K562 (cell line): ENCODE measurements at regions not wholly inside any gene's neighbourhood (a gene's known extent, or its start where the extent isn't known, plus 50 kb on each side); places are given as distances from the start of the nearest gene placed in this dataset.

Source experiments
- ATAC-seq: fragments of 200-7000 bp; cut with Tn5 transposase; 3 replicates; pipeline ENCODE4 v1.9.1; 2020; ENCODE audit warnings: moderate library complexity
- BruUV-seq: library from RNA; stranded (reverse); fragments of 400-500 nt; replicated peaks from 2 replicates; lab custom pipeline; 2021; lab: Mats Ljungman, UMichigan
- CTCF ChIA-PET: fragments of 300-600 bp; formaldehyde crosslinking; extraction: SDS; loops from one replicate; lab custom pipeline; 2021; ENCODE audit warnings: low intra/inter-chr PET ratio; lab: Yijun Ruan, JAX
- POLR2A ChIA-PET: fragments of 300-600, 350-650 bp; sonication (Branson Sonifier 250); formaldehyde crosslinking; extraction: SDS; loops from one replicate; lab custom pipeline; 2021; ENCODE audit warnings: antibody characterized with exemption, inconsistent platforms; lab: Yijun Ruan, JAX
- DNase-seq, 4 experiments: peaks; one replicate each; pipeline versions ENCODE4 v3.0.0 to v3.0.0-alpha.2; 2011 to 2018; ENCODE audit warnings: low spot score in 3 of 4, mixed read lengths in 3 of 4; ENCODE audit errors: extremely low read depth in 1 of 4
- FAIRE-seq: peaks from 2 replicates; lab custom pipeline; 2011; peaks lifted over from hg19 to GRCh38; lab: Jason Lieb, UNC
- H2AFZ ChIP-seq: 2 replicates; pipeline ENCODE4 v1.6.0; 2011; ENCODE audit warnings: low read depth, low read length, control low read depth, inconsistent platforms
- H3K27ac ChIP-seq: fragments of 200-600 bp; 3 replicates; pipeline ENCODE4 v1.8.0; 2011; ENCODE audit warnings: low read depth, mild to moderate bottlenecking, control low read depth, inconsistent platforms, low read length, moderate library complexity, mixed read lengths; ENCODE audit errors: extremely low read depth
- H3K27me3 ChIP-seq, 2 experiments: fragments of 300-600 bp in 1 of 2; 2 replicates in 1 of 2; 3 replicates in 1 of 2; pipeline versions ENCODE4 v1.6.0 to v1.8.0; 2011; ENCODE audit warnings: inconsistent platforms in 2 of 2, low read length in 2 of 2, mild to moderate bottlenecking in 1 of 2, mixed read lengths in 1 of 2, moderate library complexity in 1 of 2; ENCODE audit not compliant: control insufficient read depth in 2 of 2, insufficient read depth in 2 of 2
- H3K36me3 ChIP-seq: fragments of 300-600 bp; 3 replicates; pipeline ENCODE4 v1.8.0; 2011; ENCODE audit warnings: mild to moderate bottlenecking, low read length, inconsistent platforms; ENCODE audit not compliant: control insufficient read depth, insufficient read depth
- H3K4me1 ChIP-seq, 2 experiments: fragments of 200-600 bp in 1 of 2; replicated peaks in 1 of 2; 2 replicates in 1 of 2; 3 replicates in 1 of 2; pipeline versions ENCODE4 v1.5.1 to v1.8.0; 2011; ENCODE audit warnings: inconsistent platforms in 2 of 2, low read length in 2 of 2, mild to moderate bottlenecking in 1 of 2, mixed read lengths in 1 of 2, moderate library complexity in 1 of 2; ENCODE audit not compliant: control insufficient read depth in 2 of 2, insufficient read depth in 2 of 2
- H3K4me2 ChIP-seq: 2 replicates; pipeline ENCODE4 v1.6.1; 2011; ENCODE audit warnings: low read length, control low read depth, inconsistent platforms, mixed read lengths; ENCODE audit not compliant: insufficient read depth
- H3K4me3 ChIP-seq: fragments of 200-600 bp; sonication (generic), shearing (Covaris generic); 2 replicates; pipeline ENCODE4 v1.5.1; 2016; ENCODE audit warnings: control low read depth, inconsistent platforms
- H3K79me2 ChIP-seq: fragments of 200-600 bp; 3 replicates; pipeline ENCODE4 v1.8.0; 2011; ENCODE audit warnings: low read length, inconsistent platforms; ENCODE audit not compliant: control insufficient read depth, insufficient read depth
- H3K9ac ChIP-seq, 2 experiments: 2 replicates each; pipeline versions ENCODE4 v1.6.0 to v1.6.1; 2011; ENCODE audit warnings: low read depth in 2 of 2, low read length in 2 of 2, control low read depth in 1 of 2, inconsistent platforms in 1 of 2, mild to moderate bottlenecking in 1 of 2, mixed read lengths in 1 of 2; ENCODE audit not compliant: insufficient read depth in 1 of 2
- H3K9me1 ChIP-seq: one replicate; pipeline ENCODE4 v1.6.0; 2011; ENCODE audit warnings: inconsistent platforms, mild to moderate bottlenecking, low read length, moderate library complexity; ENCODE audit not compliant: control insufficient read depth, insufficient read depth
- H3K9me3 ChIP-seq: replicated peaks from 2 replicates; pipeline ENCODE4 v1.5.1; 2011; ENCODE audit warnings: low read depth, low read length, inconsistent platforms; ENCODE audit not compliant: control insufficient read depth, insufficient read depth
- H4K20me1 ChIP-seq: replicated peaks from 2 replicates; pipeline ENCODE4 v1.6.1; 2011; ENCODE audit warnings: low read length, inconsistent platforms, mixed read lengths; ENCODE audit not compliant: control insufficient read depth, insufficient read depth
- CTBP1 ChIP-seq: fragments of 450-650 bp; IDR thresholded peaks from 2 replicates; pipeline ENCODE4 v1.6.1; 2016; ENCODE audit warnings: borderline replicate concordance
- E2F5 ChIP-seq: sonication (generic); formaldehyde crosslinking; IDR thresholded peaks from 2 replicates; pipeline ENCODE4 v1.8.0; 2022; ENCODE audit warnings: mild to moderate bottlenecking, missing genetic modification reagents
- HDGF ChIP-seq: fragments of 450-650 bp; IDR thresholded peaks from 2 replicates; pipeline ENCODE4 v1.6.1; 2016
- HES1 ChIP-seq: fragments of 450-650 bp; IDR thresholded peaks from 2 replicates; pipeline ENCODE4 v1.6.1; 2016; ENCODE audit warnings: low read depth, mild to moderate bottlenecking, moderate library complexity
- HLTF ChIP-seq: fragments of 450-650 bp; IDR thresholded peaks from 2 replicates; pipeline ENCODE4 v1.6.1; 2016
- L3MBTL2 ChIP-seq: fragments of 450-650 bp; IDR thresholded peaks from 2 replicates; pipeline ENCODE4 v1.6.1; 2016; ENCODE audit warnings: mild to moderate bottlenecking, moderate library complexity
- NR3C1 ChIP-seq: sonication (generic); formaldehyde crosslinking; IDR thresholded peaks from 2 replicates; pipeline ENCODE4 v1.8.1; 2022; ENCODE audit warnings: missing genetic modification reagents
- SPI1 ChIP-seq: IDR thresholded peaks from 2 replicates; pipeline ENCODE4 v1.6.1; 2011; ENCODE audit warnings: low read depth, low read length, control low read depth, borderline replicate concordance
- SREBF2 ChIP-seq: sonication (generic); formaldehyde crosslinking; IDR thresholded peaks from 2 replicates; pipeline ENCODE4 v1.4.0; 2020; ENCODE audit warnings: mild to moderate bottlenecking, missing genetic modification reagents
- U2AF2 ChIP-seq: fragments of 200-400 bp; formaldehyde crosslinking; optimal IDR thresholded peaks from 2 replicates; pipeline ENCODE3; 2017; ENCODE audit warnings: low read depth, mild to moderate bottlenecking, low read length
- ZBTB7A ChIP-seq: IDR thresholded peaks from 2 replicates; pipeline ENCODE4 v1.6.1; 2011; ENCODE audit warnings: low read depth, mild to moderate bottlenecking, low read length, moderate library complexity, borderline replicate concordance; ENCODE audit not compliant: control insufficient read depth
- ZNF239 ChIP-seq: fragments of 250-450 bp; sonication (Bioruptor Pico); IDR thresholded peaks from 2 replicates; pipeline ENCODE4 v1.4.0; 2020; ENCODE audit warnings: mild to moderate bottlenecking
- ZNF551 ChIP-seq: fragments of 250-450 bp; sonication (Bioruptor Pico); IDR thresholded peaks from 2 replicates; pipeline ENCODE4 v1.5.0; 2021; ENCODE audit warnings: mild to moderate bottlenecking, moderate library complexity
- ZNF668 ChIP-seq: fragments of 250-450 bp; sonication (Bioruptor Pico); IDR thresholded peaks from 2 replicates; pipeline ENCODE4 v1.8.0; 2022; ENCODE audit warnings: mild to moderate bottlenecking, inconsistent platforms
- WGBS: fragments of 100-300 bp; shearing (Covaris generic); methylation state at CpG from one replicate; pipeline ENCODE4 v1.1.6; 2016; ENCODE audit warnings: low coverage, mixed read lengths; ENCODE audit not compliant: insufficient coverage; ENCODE audit errors: missing lambda C conversion rate; 5-methylcytosine and 5-hydroxymethylcytosine counted together
- in situ Hi-C: fragments of 300-500 bp; cut with MboI; formaldehyde crosslinking; loops from 4 replicates; pipeline ENCODE4 v1.15.0; 2018; ENCODE audit warnings: inconsistent platforms, mixed read lengths
- intact Hi-C: fragments of 100-400 bp; cut with micrococcal nuclease; formaldehyde crosslinking; loops from 2 replicates; pipeline ENCODE4 v1.14.2; 2022
- TF ChIP-seq, protein P1 (sequence below): fragments of 250-450 bp; sonication (Bioruptor Pico); IDR thresholded peaks from 2 replicates; pipeline ENCODE4 v1.8.0; 2021; ENCODE audit warnings: borderline replicate concordance, mild to moderate bottlenecking, moderate library complexity; ENCODE audit not compliant: poor library complexity, severe bottlenecking
- TF ChIP-seq, protein P2 (sequence below), 3 experiments: IDR thresholded peaks in 2 of 3; conservative IDR thresholded peaks in 1 of 3; 2 replicates each; pipeline ENCODE4 v1.5.1; 2011 to 2012; ENCODE audit warnings: low read length in 3 of 3, mild to moderate bottlenecking in 3 of 3, control low read depth in 2 of 3, improper control_type of control experiment in 1 of 3, inconsistent platforms in 1 of 3, low read depth in 1 of 3, mixed read lengths in 1 of 3, moderate library complexity in 1 of 3; ENCODE audit not compliant: insufficient read depth in 2 of 3

DNA sequence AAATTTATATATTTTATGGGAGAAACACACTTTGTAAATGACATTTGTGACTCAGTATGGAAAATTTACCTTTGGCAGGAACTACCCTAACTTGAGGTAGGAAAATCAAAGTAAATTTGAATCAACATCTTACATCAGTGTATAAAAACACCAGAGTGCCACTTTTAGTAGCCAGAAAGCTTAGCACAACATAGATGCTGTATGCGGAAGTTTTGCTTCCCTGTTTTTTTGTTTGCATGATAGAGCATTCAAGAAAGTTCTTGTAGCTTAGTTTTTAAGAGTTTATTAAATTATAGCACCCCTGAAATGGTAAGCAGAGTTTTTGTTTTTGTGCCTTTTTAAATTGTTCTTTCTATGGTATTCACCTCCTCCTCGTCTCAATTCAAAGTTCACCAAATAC is 120.8 kb upstream of the RAP2B start:
- in situ Hi-C loops = loop anchor here (10.0 to 25.0 kb wide), 3 partner anchors 246 to 971 kb away; no protein-coding TSS in a partner anchor
- ChIA-PET CTCF (no interaction called here), POLR2A (no interaction called here)
- no peak for DNase-seq
- 88% methylated on average over 2 of the region's 2 CpGs for WGBS
- ATAC-seq = no peak
- TF ChIP-seq E2F5 (CRISPR knock-in tag) = no peak
- TF ChIP-seq U2AF2 = no peak
- TF ChIP-seq SREBF2 (CRISPR knock-in tag) = no peak
- TF ChIP-seq, protein P1, sequence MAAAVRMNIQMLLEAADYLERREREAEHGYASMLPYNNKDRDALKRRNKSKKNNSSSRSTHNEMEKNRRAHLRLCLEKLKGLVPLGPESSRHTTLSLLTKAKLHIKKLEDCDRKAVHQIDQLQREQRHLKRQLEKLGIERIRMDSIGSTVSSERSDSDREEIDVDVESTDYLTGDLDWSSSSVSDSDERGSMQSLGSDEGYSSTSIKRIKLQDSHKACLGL (CRISPR knock-in tag) = no peak
- TF ChIP-seq ZBTB7A = no peak
- TF ChIP-seq HLTF = no peak
- TF ChIP-seq ZNF239 (CRISPR knock-in tag) = no peak
- no peak for TF ChIP-seq NR3C1
- no peak for TF ChIP-seq L3MBTL2
- TF ChIP-seq SPI1 = no peak
- no peak for TF ChIP-seq HDGF
- TF ChIP-seq CTBP1 = no peak
- TF ChIP-seq, protein P2, sequence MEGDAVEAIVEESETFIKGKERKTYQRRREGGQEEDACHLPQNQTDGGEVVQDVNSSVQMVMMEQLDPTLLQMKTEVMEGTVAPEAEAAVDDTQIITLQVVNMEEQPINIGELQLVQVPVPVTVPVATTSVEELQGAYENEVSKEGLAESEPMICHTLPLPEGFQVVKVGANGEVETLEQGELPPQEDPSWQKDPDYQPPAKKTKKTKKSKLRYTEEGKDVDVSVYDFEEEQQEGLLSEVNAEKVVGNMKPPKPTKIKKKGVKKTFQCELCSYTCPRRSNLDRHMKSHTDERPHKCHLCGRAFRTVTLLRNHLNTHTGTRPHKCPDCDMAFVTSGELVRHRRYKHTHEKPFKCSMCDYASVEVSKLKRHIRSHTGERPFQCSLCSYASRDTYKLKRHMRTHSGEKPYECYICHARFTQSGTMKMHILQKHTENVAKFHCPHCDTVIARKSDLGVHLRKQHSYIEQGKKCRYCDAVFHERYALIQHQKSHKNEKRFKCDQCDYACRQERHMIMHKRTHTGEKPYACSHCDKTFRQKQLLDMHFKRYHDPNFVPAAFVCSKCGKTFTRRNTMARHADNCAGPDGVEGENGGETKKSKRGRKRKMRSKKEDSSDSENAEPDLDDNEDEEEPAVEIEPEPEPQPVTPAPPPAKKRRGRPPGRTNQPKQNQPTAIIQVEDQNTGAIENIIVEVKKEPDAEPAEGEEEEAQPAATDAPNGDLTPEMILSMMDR (IDR thresholded peaks at IDR 0.05 in 2 of 3, conservative IDR thresholded peaks at IDR 0.05 in 1 of 3; ENCODE audit: insufficient read depth in 2 of 3, low read depth in 1 of 3, low read length in 3 of 3) = no peak
- no peak for TF ChIP-seq HES1
- TF ChIP-seq ZNF551 (CRISPR knock-in tag) = no peak
- TF ChIP-seq ZNF668 (CRISPR knock-in tag) = no peak
- peaks cover 4 to 11% of the 10 kb centered on the region in 2 experiments; a peak in 3 of 5 replicates for H3K4me1 ChIP-seq
- FAIRE-seq = no peak
- H4K20me1 ChIP-seq = no peaks in the 10 kb centered on the region
- H3K27ac ChIP-seq = no peak overlapping the region
- BruUV-seq = no TSS peak
- no peak overlapping the region for H3K4me3 ChIP-seq
- H3K9ac ChIP-seq = no peak overlapping the region
- H3K9me3 ChIP-seq = no peaks in the 10 kb centered on the region
- no peaks in the 10 kb centered on the region for H3K27me3 ChIP-seq
- no peak overlapping the region for H2AFZ ChIP-seq
- H3K9me1 ChIP-seq = no peaks in the 10 kb centered on the region
- H3K36me3 ChIP-seq = no peaks in the 10 kb centered on the region
- H3K4me2 ChIP-seq = no peak overlapping the region
- intact Hi-C loops = loop anchor here (5.0 kb wide), 2 partner anchors 51 to 401 kb away; no protein-coding TSS in a partner anchor
- no peaks in the 10 kb centered on the region for H3K79me2 ChIP-seq
